OCI-LY1 (cell line): ENCODE measurements at regions not wholly inside any gene's neighbourhood (a gene's known extent, or its start where the extent isn't known, plus 50 kb on each side); places are given as distances from the start of the nearest gene placed in this dataset.

Source experiments
- H2AFZ ChIP-seq: fragments of 200-600 bp; sonication (generic), shearing (Covaris generic); 2 replicates; pipeline ENCODE4 v1.6.0; 2014; ENCODE audit warnings: antibody characterized with exemption, mild to moderate bottlenecking, low read length
- H3F3A ChIP-seq: fragments of 200-600 bp; sonication (generic), shearing (Covaris generic); 2 replicates; pipeline ENCODE4 v1.6.0; 2014; ENCODE audit warnings: mild to moderate bottlenecking, antibody characterized with exemption, low read length, moderate library complexity; ENCODE audit not compliant: insufficient read depth
- H3K27ac ChIP-seq: fragments of 200-600 bp; sonication (generic); 2 replicates; pipeline ENCODE4 v1.5.1; 2014; ENCODE audit warnings: low read length, mixed run types, mild to moderate bottlenecking, low read depth; ENCODE audit not compliant: poor library complexity, severe bottlenecking
- H3K27me3 ChIP-seq: fragments of 200-600 bp; sonication (generic); 2 replicates; pipeline ENCODE4 v1.6.0; 2014; ENCODE audit warnings: antibody characterized with exemption, mild to moderate bottlenecking, low read length, moderate library complexity; ENCODE audit not compliant: insufficient read depth
- H3K36me3 ChIP-seq: fragments of 200-600 bp; sonication (generic); 2 replicates; pipeline ENCODE4 v1.6.1; 2014; ENCODE audit warnings: mild to moderate bottlenecking, antibody characterized with exemption, low read length, moderate library complexity, mixed read lengths; ENCODE audit not compliant: insufficient read depth
- H3K4me1 ChIP-seq: fragments of 200-600 bp; sonication (generic); 2 replicates; pipeline ENCODE4 v1.5.1; 2014; ENCODE audit warnings: mild to moderate bottlenecking, low read length, moderate library complexity; ENCODE audit not compliant: insufficient read depth, severe bottlenecking
- H3K4me2 ChIP-seq: fragments of 200-600 bp; sonication (generic), shearing (Covaris generic); 2 replicates; pipeline ENCODE4 v1.6.1; 2014; ENCODE audit warnings: low read length
- H3K4me3 ChIP-seq: fragments of 200-600 bp; sonication (generic); 2 replicates; pipeline ENCODE4 v1.5.1; 2014; ENCODE audit warnings: low read length, low read depth, mild to moderate bottlenecking, mixed read lengths; ENCODE audit not compliant: poor library complexity, severe bottlenecking
- H3K79me2 ChIP-seq: fragments of 200-600 bp; shearing (Covaris generic); 2 replicates; pipeline ENCODE4 v1.6.1; 2016; ENCODE audit warnings: mixed run types, low read length, mixed read lengths; ENCODE audit not compliant: insufficient read depth
- H3K9ac ChIP-seq: fragments of 200-600 bp; sonication (generic), shearing (Covaris generic); 2 replicates; pipeline ENCODE4 v1.6.1; 2014; ENCODE audit warnings: mild to moderate bottlenecking, low read length, mixed read lengths
- H3K9me2 ChIP-seq: fragments of 200-600 bp; sonication (generic), shearing (Covaris generic); 2 replicates; pipeline ENCODE4 v1.6.1; 2014; ENCODE audit warnings: low read depth, mild to moderate bottlenecking, low read length, mixed read lengths
- H3K9me3 ChIP-seq: fragments of 200-600 bp; shearing (Covaris generic); 2 replicates; pipeline ENCODE4 v1.6.1; 2014; ENCODE audit warnings: low read length, mixed read lengths
- H4K20me1 ChIP-seq: fragments of 200-600 bp; sonication (generic), shearing (Covaris generic); 2 replicates; pipeline ENCODE4 v1.6.0; 2016; ENCODE audit warnings: mild to moderate bottlenecking, low read length; ENCODE audit not compliant: insufficient read depth
- EZH2 ChIP-seq: fragments of 200-600 bp; sonication (generic), shearing (Covaris generic); IDR thresholded peaks from 2 replicates; pipeline ENCODE4 v1.8.0; 2017; ENCODE audit warnings: borderline replicate concordance, mixed run types, mild to moderate bottlenecking, antibody characterized with exemption, low read length, moderate library complexity, mixed read lengths
- TF ChIP-seq, protein P1 (sequence below): fragments of 200-600 bp; sonication (generic), shearing (Covaris generic); IDR thresholded peaks from 2 replicates; pipeline ENCODE4 v1.5.1; 2017; ENCODE audit warnings: mild to moderate bottlenecking, antibody characterized with exemption, low read length, moderate library complexity, mixed read lengths

DNA sequence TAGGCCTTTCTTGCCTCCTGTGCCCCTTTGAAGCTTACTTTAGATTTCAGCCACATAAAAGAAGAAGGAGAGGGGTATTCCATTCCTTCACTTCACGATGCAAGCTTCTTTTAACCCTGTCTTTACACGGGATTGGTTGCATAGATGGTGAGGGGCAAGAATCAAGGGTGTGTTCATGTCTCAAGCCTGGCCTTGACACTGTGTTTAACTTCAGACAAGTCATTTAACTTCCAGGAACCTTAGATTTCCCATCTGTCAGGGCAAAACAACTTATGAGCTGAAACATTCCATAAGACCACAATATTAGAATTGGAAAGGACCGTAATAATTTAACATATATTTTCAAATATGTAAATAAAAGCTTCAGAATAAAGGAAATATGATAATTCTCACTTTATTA, 344.5 kb downstream of the MFSD1 start:
- Histone ChIP-seq H3K79me2 (no peaks in the 10 kb centered on the region), H3K9me2 (no peaks in the 10 kb centered on the region), H3K9me3 (no peaks in the 10 kb centered on the region), H2AFZ (no peak overlapping the region), H3K4me1 (no peaks in the 10 kb centered on the region), H3K27me3 (no peaks in the 10 kb centered on the region), H3K9ac (no peak overlapping the region), H3K27ac (no peak overlapping the region), H3F3A (no peaks in the 10 kb centered on the region), H4K20me1 (no peaks in the 10 kb centered on the region), H3K36me3 (no peaks in the 10 kb centered on the region), H3K4me3 (no peak overlapping the region), H3K4me2 (no peak overlapping the region)
- TF ChIP-seq, protein P1, sequence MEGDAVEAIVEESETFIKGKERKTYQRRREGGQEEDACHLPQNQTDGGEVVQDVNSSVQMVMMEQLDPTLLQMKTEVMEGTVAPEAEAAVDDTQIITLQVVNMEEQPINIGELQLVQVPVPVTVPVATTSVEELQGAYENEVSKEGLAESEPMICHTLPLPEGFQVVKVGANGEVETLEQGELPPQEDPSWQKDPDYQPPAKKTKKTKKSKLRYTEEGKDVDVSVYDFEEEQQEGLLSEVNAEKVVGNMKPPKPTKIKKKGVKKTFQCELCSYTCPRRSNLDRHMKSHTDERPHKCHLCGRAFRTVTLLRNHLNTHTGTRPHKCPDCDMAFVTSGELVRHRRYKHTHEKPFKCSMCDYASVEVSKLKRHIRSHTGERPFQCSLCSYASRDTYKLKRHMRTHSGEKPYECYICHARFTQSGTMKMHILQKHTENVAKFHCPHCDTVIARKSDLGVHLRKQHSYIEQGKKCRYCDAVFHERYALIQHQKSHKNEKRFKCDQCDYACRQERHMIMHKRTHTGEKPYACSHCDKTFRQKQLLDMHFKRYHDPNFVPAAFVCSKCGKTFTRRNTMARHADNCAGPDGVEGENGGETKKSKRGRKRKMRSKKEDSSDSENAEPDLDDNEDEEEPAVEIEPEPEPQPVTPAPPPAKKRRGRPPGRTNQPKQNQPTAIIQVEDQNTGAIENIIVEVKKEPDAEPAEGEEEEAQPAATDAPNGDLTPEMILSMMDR = no peak
- TF ChIP-seq EZH2 = no peak

DNA sequence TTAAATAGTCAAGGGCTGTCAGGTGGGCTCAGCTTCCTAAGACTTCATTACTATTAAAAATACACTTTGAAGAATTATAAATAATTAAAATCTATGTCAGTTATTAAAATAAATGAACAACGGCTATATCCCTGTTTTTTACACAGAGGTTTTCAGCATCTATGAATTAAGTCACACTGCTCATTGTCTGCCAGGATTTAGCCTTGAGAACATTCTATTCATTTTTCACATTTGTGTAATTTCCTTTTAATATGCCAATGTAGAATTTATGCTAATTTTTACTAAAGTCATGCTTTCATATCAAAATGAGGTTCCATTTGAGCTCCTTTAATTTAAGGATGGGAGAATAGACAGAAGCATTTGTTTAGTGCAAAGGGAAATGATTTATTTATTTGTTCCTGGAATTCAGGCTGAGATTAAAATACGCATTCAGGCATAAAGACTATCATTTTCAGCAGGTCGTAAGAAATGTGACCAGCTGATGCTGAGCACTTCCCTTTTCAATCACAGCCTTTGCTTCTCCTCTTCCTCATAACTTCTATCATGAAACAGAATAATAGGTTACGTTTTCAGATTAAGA, 345.1 kb downstream of the MFSD1 start:
- H3K4me2 ChIP-seq = no peak overlapping the region

DNA sequence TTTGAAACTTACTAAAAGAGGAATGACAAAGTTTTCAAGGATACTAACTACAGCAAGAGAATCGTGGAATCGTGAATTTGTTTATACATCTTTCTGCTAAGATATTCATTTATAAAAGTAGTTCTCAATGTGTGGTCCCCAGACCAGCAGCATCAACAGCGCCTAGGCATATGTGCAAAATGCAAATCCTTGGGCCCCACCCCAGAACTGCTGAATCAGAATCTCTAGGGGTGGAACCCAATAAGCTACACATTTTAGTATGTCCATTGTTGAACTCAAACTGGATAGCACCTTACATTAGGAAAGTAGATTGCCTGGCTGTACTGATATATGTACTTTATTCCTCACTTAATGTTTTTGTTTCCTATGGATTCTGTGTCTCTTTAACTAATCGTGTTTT, 346.0 kb downstream of the MFSD1 start:
- H3K4me3 ChIP-seq = no peak overlapping the region

More for the DNA sequence above, 345.1 kb downstream of the MFSD1 start:
- no peaks in the 10 kb centered on the region for H3F3A ChIP-seq
- TF ChIP-seq, protein P1 = no peak
- no peak for TF ChIP-seq EZH2
- H3K27ac ChIP-seq = no peak overlapping the region
- H4K20me1 ChIP-seq = no peaks in the 10 kb centered on the region
- no peak overlapping the region for H3K9ac ChIP-seq
- no peak overlapping the region for H2AFZ ChIP-seq
- no peaks in the 10 kb centered on the region for H3K9me2 ChIP-seq
- no peaks in the 10 kb centered on the region for H3K27me3 ChIP-seq
- H3K4me3 ChIP-seq = no peak overlapping the region
- H3K79me2 ChIP-seq = no peaks in the 10 kb centered on the region
- no peaks in the 10 kb centered on the region for H3K36me3 ChIP-seq
- no peaks in the 10 kb centered on the region for H3K4me1 ChIP-seq
- H3K9me3 ChIP-seq = no peaks in the 10 kb centered on the region

More for the DNA sequence above, 346.0 kb downstream of the MFSD1 start:
- no peaks in the 10 kb centered on the region for H3K9me3 ChIP-seq
- TF ChIP-seq, protein P1 = no peak
- no peak for TF ChIP-seq EZH2
- no peak overlapping the region for H2AFZ ChIP-seq
- no peaks in the 10 kb centered on the region for H3K4me1 ChIP-seq
- H3K79me2 ChIP-seq = no peaks in the 10 kb centered on the region
- H4K20me1 ChIP-seq = no peaks in the 10 kb centered on the region
- H3K27me3 ChIP-seq = no peaks in the 10 kb centered on the region
- no peak overlapping the region for H3K9ac ChIP-seq
- H3K4me2 ChIP-seq = no peak overlapping the region
- H3K27ac ChIP-seq = no peak overlapping the region
- H3F3A ChIP-seq = no peaks in the 10 kb centered on the region
- H3K9me2 ChIP-seq = no peaks in the 10 kb centered on the region
- H3K36me3 ChIP-seq = no peaks in the 10 kb centered on the region
